GM19035 (cell line): ENCODE measurements at regions not wholly inside any gene's neighbourhood (a gene's known extent, or its start where the extent isn't known, plus 50 kb on each side); places are given as distances from the start of the nearest gene placed in this dataset.

Experiments
- ATAC-seq: cut with Tn5 transposase; IDR thresholded peaks from one replicate; pipeline ENCODE4 v1.9.1; 2021; ENCODE audit not compliant: unreplicated experiment

- no peak for ATAC-seq
Measured at GRCh38 chr10:107813451-107814162, 649.1 kb upstream of the SORCS1 start.

- ATAC-seq, result no peak
Measured at GRCh38 chr10:107809889-107810288, 645.4 kb upstream of the SORCS1 start.

GRCh38 chr10:107807836-107808235 lies 643.3 kb upstream of the SORCS1 start:
- ATAC-seq, result no peak

GRCh38 chr10:107806026-107806425 lies 641.5 kb upstream of the SORCS1 start:
- no peak for ATAC-seq

- no peak for ATAC-seq
Measured at GRCh38 chr10:107803546-107803945, 639.0 kb upstream of the SORCS1 start.

- ATAC-seq, result no peak
Measured at GRCh38 chr10:107800061-107800460, 635.6 kb upstream of the SORCS1 start.

- no peak for ATAC-seq
Measured at GRCh38 chr10:107790271-107790670, 625.8 kb upstream of the SORCS1 start.

GRCh38 chr10:107771066-107771465 lies 606.6 kb upstream of the SORCS1 start:
- ATAC-seq, result no peak

GRCh38 chr10:107767185-107767584 lies 602.7 kb upstream of the SORCS1 start:
- ATAC-seq, result no peak

- ATAC-seq, result no peak
Measured at GRCh38 chr10:107754814-107755213, 590.3 kb upstream of the SORCS1 start.

GRCh38 chr10:107749235-107749634 lies 584.7 kb upstream of the SORCS1 start:
- no peak for ATAC-seq

GRCh38 chr10:107747851-107748250 lies 583.3 kb upstream of the SORCS1 start:
- no peak for ATAC-seq

- ATAC-seq, result no peak
Measured at GRCh38 chr10:107741971-107742370, 577.5 kb upstream of the SORCS1 start.

GRCh38 chr10:107740962-107741690 lies 576.6 kb upstream of the SORCS1 start:
- ATAC-seq, result no peak

GRCh38 chr10:107739951-107740350 lies 575.4 kb upstream of the SORCS1 start:
- no peak for ATAC-seq

- ATAC-seq, result no peak
Measured at GRCh38 chr10:107733328-107734130, 569.0 kb upstream of the SORCS1 start.

- no peak for ATAC-seq
Measured at GRCh38 chr10:107732045-107732444, 567.5 kb upstream of the SORCS1 start.

- ATAC-seq, result no peak
Measured at GRCh38 chr10:107728807-107729206, 564.3 kb upstream of the SORCS1 start.

GRCh38 chr10:107727767-107728317 lies 563.3 kb upstream of the SORCS1 start:
- no peak for ATAC-seq

- ATAC-seq, result no peak
Measured at GRCh38 chr10:107718864-107719263, 554.4 kb upstream of the SORCS1 start.

GRCh38 chr10:107717046-107717445 lies 552.5 kb upstream of the SORCS1 start:
- ATAC-seq, result no peak
